Glutamatergic neuron (in vitro differentiated cells): ENCODE measurements at regions not wholly inside any gene's neighbourhood (a gene's known extent, or its start where the extent isn't known, plus 50 kb on each side); places are given as distances from the start of the nearest gene placed in this dataset.

Experiments used
- DNase-seq: peaks from one replicate; pipeline ENCODE4 v3.0.0; 2022
- H3K27ac Mint-ChIP-seq: one replicate; pipeline ENCODE4 v1.8.0; 2020; ENCODE audit warnings: mild to moderate bottlenecking, mixed read lengths, inconsistent platforms; ENCODE audit not compliant: unreplicated experiment
- H3K27me3 Mint-ChIP-seq: one replicate; pipeline ENCODE4 v1.8.0; 2020; ENCODE audit warnings: mild to moderate bottlenecking, moderate library complexity, mixed read lengths, inconsistent platforms; ENCODE audit not compliant: unreplicated experiment
- H3K36me3 Mint-ChIP-seq: one replicate; pipeline ENCODE4 v1.8.0; 2020; ENCODE audit warnings: mild to moderate bottlenecking, mixed read lengths, inconsistent platforms; ENCODE audit not compliant: unreplicated experiment
- H3K4me1 Mint-ChIP-seq: one replicate; pipeline ENCODE4 v1.8.0; 2020; ENCODE audit warnings: mild to moderate bottlenecking, low read depth, mixed read lengths, inconsistent platforms; ENCODE audit not compliant: unreplicated experiment
- H3K4me3 Mint-ChIP-seq: one replicate; pipeline ENCODE4 v1.8.0; 2020; ENCODE audit warnings: mild to moderate bottlenecking, mixed read lengths, inconsistent platforms; ENCODE audit not compliant: unreplicated experiment
- H3K9me3 Mint-ChIP-seq: one replicate; pipeline ENCODE4 v1.8.0; 2020; ENCODE audit warnings: mild to moderate bottlenecking, moderate library complexity, mixed read lengths, inconsistent platforms; ENCODE audit not compliant: unreplicated experiment
- CTCF ChIP-seq: fragments of 200-600 bp; sonication (generic); IDR thresholded peaks from one replicate; pipeline ENCODE4 v1.5.0; 2021; ENCODE audit not compliant: partially characterized antibody, unreplicated experiment

- TF ChIP-seq CTCF, result no peak
- Mint-ChIP-seq H3K4me3 (no peak overlapping the region), H3K27me3 (no peaks in the 10 kb centered on the region), H3K9me3 (no peaks in the 10 kb centered on the region), H3K36me3 (no peaks in the 10 kb centered on the region), H3K27ac (no peak overlapping the region), H3K4me1 (no peaks in the 10 kb centered on the region)
- no peak for DNase-seq
These were observed 106.6 kb downstream of the FAS start for GRCh38 chr10:89097226-89097625.

- H3K27ac Mint-ChIP-seq, result no peak overlapping the region
- H3K36me3 Mint-ChIP-seq, result no peaks in the 10 kb centered on the region
- no peak overlapping the region for H3K4me3 Mint-ChIP-seq
- no peaks in the 10 kb centered on the region for H3K27me3 Mint-ChIP-seq
- H3K9me3 Mint-ChIP-seq, result no peaks in the 10 kb centered on the region
- TF ChIP-seq CTCF, result no peak
- no peaks in the 10 kb centered on the region for H3K4me1 Mint-ChIP-seq
- DNase-seq, result no peak
These were observed 105.2 kb downstream of the FAS start for GRCh38 chr10:89095701-89096391.

GRCh38 chr10:89093728-89094127, 103.1 kb downstream of the FAS start:
- no peak overlapping the region for H3K27ac Mint-ChIP-seq
- no peaks in the 10 kb centered on the region for H3K36me3 Mint-ChIP-seq
- DNase-seq, result no peak
- H3K27me3 Mint-ChIP-seq, result no peaks in the 10 kb centered on the region
- no peak for TF ChIP-seq CTCF
- no peaks in the 10 kb centered on the region for H3K4me1 Mint-ChIP-seq
- no peak overlapping the region for H3K4me3 Mint-ChIP-seq
- H3K9me3 Mint-ChIP-seq, result no peaks in the 10 kb centered on the region

- no peaks in the 10 kb centered on the region for H3K36me3 Mint-ChIP-seq
- no peaks in the 10 kb centered on the region for H3K4me1 Mint-ChIP-seq
- no peaks in the 10 kb centered on the region for H3K27me3 Mint-ChIP-seq
- no peak for TF ChIP-seq CTCF
- H3K9me3 Mint-ChIP-seq, result no peaks in the 10 kb centered on the region
- H3K27ac Mint-ChIP-seq, result no peak overlapping the region
- no peak overlapping the region for H3K4me3 Mint-ChIP-seq
- DNase-seq, result no peak
These were observed 102.4 kb downstream of the FAS start for GRCh38 chr10:89092981-89093380.

DNA sequence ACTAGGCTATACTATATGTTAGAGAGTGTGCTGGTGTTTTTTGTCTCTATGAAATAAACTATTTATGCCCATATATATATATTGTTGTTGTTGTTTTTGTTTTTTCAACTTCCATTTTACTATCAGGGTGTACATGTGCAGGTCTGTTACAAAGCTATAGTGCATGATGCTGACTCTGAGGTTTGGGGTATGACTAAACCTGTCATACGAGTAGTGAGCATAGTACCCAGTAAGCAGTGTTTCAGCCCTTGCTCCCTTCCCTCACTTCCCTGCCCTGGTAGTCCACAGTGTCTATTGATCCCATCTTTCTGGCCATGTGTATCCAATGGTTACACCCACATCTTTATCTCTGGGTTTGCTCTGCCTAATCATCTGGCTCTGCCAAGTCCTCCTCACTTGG, 101.8 kb downstream of the FAS start:
- TF ChIP-seq CTCF, result no peak
- DNase-seq, result no peak
- Mint-ChIP-seq H3K27me3 (no peaks in the 10 kb centered on the region), H3K36me3 (no peaks in the 10 kb centered on the region), H3K4me3 (no peak overlapping the region), H3K27ac (no peak overlapping the region), H3K9me3 (no peaks in the 10 kb centered on the region), H3K4me1 (no peaks in the 10 kb centered on the region)
